ENCODE measurements at regions not wholly inside any gene's neighbourhood (a gene's known extent, or its start where the extent isn't known, plus 50 kb on each side); places are given as distances from the start of the nearest gene placed in this dataset.
A peak's percentile ranks its signal among the peaks of the same experiment; 100 is the strongest.
"Not testable (repeated sequence)": the region's sequence is repeated elsewhere in the genome, so short reads cannot be mapped to it uniquely, and the experiment has no call there.

GRCh38 chr9:124163760-124164255, 93.9 kb upstream of the NEK6 start:
- no peak for FAIRE-seq
- no peak for DNase-seq (ENCODE audit: low spot score in 2 of 2)

DNA sequence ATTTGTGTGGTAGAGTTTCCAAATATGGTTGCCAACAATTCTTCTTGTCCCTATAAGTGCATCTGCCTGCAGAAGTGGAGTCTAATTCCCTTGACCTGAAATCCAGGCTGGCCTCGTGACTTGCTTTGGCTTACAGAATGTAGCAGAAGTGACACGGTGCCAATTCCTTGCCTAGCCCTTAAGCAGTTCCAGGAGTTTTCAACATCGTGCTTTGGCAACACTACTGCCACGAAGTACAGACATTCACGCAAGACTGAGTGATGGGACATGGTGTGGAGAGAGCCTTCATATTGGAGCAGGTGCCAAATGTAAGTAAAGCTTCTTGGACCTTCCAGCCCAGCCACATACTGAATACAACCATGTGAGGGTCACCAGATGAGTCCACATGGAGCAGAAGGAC, 92.9 kb upstream of the NEK6 start:
- FAIRE-seq (no peak), DNase-seq (ENCODE audit: low spot score in 2 of 2) (no peak)

- FAIRE-seq (no peak), DNase-seq (ENCODE audit: low spot score in 2 of 2) (no peak)
Measured at GRCh38 chr9:124174433-124174832, 83.3 kb upstream of the NEK6 start.

DNA sequence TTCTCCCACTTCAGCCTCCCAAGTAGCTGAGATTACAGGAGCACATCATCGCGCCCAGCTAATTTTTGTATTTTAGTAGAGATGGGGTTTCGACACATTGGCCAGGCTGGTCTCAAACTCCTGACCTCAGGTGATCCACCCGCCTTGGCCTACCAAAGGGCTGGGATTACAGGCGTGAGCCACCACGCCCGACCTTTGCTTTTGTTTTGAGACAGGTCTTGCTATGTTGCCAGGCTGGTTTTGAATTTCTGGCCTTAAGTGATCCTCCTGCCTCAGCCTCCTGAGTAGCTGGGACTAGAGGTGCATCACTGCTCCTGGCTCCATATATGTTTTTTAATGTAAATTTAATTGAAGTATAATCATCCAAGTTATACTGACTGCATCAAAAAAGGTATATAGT, 80.2 kb upstream of the NEK6 start:
- FAIRE-seq; DNase-seq (ENCODE audit: low spot score in 2 of 2): not testable (repeated sequence)

- DNase-seq (ENCODE audit: low spot score in 2 of 2) (no peak), FAIRE-seq (no peak)
Measured at GRCh38 chr9:124179196-124180071, 78.3 kb upstream of the NEK6 start.

DNA sequence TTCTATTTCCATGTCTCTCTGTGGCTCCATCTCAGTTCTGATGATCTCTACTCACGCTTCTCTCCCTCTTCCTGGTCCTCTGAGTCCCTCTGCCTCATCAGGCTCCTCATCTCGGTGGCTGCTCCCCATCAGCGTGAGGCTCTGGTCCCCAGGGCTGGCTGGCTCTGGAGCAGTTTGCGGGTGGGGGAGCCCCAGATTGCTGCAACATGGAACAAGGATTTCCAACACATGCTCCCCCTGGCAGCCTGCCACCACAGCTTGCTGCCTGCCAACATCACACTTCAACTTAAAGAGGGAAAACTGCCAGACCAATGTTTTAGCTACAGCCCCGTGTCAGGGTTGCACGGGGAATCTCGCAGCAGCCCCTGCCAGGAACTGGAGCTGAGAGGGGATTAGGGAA, 77.2 kb upstream of the NEK6 start:
- peak in 1 of 2 donors; percentile 27 for DNase-seq (ENCODE audit: low spot score in 2 of 2)
- no peak for FAIRE-seq

GRCh38 chr9:124182741-124183140, 75.0 kb upstream of the NEK6 start:
- FAIRE-seq (no peak), DNase-seq (ENCODE audit: low spot score in 2 of 2) (no peak)

DNA sequence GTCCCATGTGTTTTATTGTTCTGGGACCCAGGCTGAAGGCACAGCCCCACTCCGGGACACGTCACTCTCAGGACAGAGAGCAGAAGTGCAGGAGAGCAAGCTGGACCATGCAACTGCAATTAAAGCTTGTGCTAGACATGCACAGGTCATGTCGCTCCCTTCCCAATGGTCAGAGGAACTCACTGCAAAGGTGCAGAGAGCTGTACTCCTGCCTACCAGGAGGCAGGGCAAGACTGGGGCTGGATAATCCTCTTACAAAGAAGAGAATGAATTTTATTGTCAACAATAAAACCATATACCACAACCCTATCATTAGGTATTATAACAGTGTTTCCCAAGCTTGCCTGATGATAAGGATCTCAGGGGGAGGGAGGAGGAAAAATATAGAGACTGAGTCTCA, 74.0 kb upstream of the NEK6 start:
- no peak for FAIRE-seq
- DNase-seq (ENCODE audit: low spot score in 2 of 2): no peak

- DNase-seq (ENCODE audit: low spot score in 2 of 2): no peak
- FAIRE-seq: no peak
Measured at GRCh38 chr9:124185413-124185812, 72.3 kb upstream of the NEK6 start.

- FAIRE-seq (no peak), DNase-seq (ENCODE audit: low spot score in 2 of 2) (no peak)
Measured at GRCh38 chr9:124187311-124187710, 70.4 kb upstream of the NEK6 start.

DNA sequence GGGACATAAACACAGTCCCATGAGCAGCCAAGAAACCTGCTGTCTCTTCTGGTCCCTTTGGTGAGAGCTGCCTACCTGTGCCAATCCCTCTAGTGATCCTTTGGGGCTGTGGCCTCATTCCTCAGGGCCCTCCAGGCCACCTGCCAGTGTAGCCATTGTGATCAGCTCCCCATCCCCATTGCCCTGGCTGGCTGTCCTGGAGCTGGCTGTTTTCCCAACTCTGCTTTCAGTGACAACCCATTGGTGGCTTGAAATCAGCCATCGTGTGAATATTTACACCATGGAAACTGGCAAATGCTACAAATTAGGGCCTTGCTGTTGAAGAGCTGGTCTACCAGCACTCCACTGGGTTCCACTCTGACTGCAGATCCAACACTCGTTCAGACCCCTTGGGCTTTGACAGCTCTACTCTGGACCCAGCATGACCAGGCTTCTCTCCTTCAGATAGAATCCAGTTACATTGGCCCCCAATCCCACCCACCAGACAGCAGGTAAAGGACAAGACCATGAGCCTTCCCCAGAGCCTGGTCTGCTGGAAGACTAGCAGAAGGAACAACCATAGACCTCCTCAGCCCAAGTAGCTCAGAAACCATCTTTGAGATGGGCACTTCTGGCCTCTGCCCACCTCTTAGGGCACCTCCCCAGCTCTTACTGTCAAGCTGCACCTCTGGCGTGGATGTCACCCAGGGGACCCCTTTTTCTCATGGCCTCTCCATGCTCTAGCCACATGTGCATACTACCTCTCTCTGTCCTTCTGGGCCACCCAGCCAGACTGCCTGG, 69.2 kb upstream of the NEK6 start:
- DNase-seq (ENCODE audit: low spot score in 2 of 2) (no peak), FAIRE-seq (no peak)

DNA sequence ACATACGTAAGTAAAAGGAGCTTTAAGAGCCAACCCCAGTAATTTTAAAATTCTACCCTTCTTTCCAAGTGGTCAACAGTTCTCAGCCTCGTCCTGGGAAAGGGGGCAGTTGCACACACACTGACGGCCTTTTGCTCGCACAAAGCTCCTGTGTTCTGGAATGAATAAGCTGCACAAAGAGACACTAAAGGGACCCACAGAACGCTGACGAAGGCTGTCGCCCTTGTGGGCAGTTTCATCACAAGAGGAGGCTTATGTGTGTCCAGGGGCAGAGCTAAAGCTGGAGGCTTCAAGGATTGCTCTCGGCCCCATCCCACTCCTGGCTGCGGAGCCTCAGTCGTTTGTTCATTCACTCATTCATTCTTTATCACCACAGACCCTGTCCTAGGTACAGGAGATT, 67.0 kb upstream of the NEK6 start:
- FAIRE-seq (peak; percentile 65), DNase-seq (ENCODE audit: low spot score in 2 of 2) (peak; percentile 51 to 59)

DNA sequence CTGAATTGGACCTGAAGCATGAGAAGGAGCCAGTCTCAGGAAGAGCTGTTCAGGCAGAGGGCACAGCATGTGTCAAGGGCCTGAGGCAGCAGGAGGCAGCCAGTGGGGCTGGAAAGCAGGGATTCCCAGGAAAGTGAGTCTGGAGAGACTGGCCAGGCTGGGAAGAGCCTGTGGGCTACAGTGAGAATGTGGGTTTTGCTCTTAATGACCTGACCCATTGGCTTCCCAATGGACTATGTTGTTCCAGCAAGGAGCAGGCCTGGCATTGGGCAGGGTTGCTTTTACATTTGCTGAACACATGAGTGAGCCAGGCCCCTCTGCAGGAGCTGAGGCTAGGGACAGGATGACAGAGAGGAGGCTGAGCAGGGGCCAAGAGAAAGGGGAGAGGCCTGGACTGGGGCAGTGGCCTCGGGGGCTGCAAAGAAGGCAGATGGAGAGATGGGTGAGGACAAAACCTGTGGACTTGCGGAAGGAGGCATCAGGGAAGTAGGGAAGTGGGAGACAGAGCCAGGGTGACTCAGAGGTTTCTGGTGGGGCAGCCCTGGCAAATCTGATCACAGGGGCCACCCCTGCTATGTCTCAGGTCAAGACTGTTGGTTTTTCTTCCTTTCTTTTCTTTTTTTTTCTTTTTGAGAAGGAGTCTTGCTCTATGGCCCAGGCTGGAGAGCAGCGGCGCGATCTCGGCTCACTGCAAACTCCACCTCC, 65.9 kb upstream of the NEK6 start:
- no peak for DNase-seq (ENCODE audit: low spot score in 2 of 2)
- no peak for FAIRE-seq

GRCh38 chr9:124196814-124197176, 61.0 kb upstream of the NEK6 start:
- no peak for DNase-seq (ENCODE audit: low spot score in 2 of 2)
- FAIRE-seq: no peak

GRCh38 chr9:124197177-124198095, 60.3 kb upstream of the NEK6 start:
- DNase-seq (ENCODE audit: low spot score in 2 of 2): no peak
- FAIRE-seq: no peak

DNA sequence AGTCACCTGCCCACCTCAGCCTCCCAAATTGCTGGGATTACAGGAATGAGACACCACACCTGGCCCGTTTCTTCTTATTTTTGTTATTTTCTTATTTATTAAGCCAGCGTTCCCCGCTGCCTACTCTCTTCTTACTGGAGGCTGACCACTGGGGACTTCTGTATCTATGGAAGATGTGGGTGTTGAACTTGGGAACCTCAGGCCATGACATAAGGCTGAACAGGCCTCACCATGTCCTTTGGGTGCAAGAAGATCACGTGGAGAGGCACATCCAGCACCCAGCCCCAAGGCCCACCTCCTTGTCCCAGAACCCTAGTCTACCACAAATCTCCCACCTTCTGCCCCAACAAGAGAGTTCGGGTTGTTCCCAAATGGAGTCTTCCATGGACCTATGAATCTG, 59.4 kb upstream of the NEK6 start:
- FAIRE-seq (no peak), DNase-seq (ENCODE audit: low spot score in 2 of 2) (no peak)

DNA sequence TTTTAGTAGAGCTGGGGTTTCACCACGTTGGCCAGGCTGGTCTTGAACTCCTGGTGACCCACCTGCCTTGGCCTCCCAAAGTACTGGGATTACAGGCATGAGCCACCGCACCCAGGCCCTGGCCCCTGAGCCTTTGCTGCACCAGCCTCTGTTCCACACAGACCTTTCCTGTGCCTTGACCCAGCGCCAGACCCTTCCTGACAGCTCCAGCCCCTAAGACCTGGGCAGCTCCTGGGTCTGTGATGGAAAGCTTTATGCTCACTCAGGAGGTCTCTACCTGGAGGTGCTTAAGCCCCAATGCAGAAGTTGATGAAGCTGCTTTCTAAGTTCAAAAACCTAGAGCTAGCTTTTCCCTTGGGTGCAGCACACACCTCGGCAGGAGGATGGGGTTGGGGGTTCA, 58.8 kb upstream of the NEK6 start:
- FAIRE-seq (no peak), DNase-seq (ENCODE audit: low spot score in 2 of 2) (no peak)

GRCh38 chr9:124199474-124199873, 58.3 kb upstream of the NEK6 start:
- DNase-seq (ENCODE audit: low spot score in 2 of 2) (no peak), FAIRE-seq (no peak)

GRCh38 chr9:124202447-124202971, 55.2 kb upstream of the NEK6 start:
- FAIRE-seq: no peak
- DNase-seq (ENCODE audit: low spot score in 2 of 2): no peak

Measured in frontal cortex (tissue), 3 donors.